PC-3 (cell line): ENCODE measurements at regions not wholly inside any gene's neighbourhood (a gene's known extent, or its start where the extent isn't known, plus 50 kb on each side); places are given as distances from the start of the nearest gene placed in this dataset.

Experiments used
- EZH2 ChIP-seq: fragments of 300-600 bp; sonication (generic); IDR thresholded peaks from one replicate; pipeline ENCODE4 v1.6.1; 2017; ENCODE audit warnings: antibody characterized with exemption, mild to moderate bottlenecking, low read length; ENCODE audit not compliant: unreplicated experiment
- EZH2phosphoT487 ChIP-seq: fragments of 300-600 bp; sonication (generic); IDR thresholded peaks from 2 replicates; pipeline ENCODE4 v1.6.1; 2018; ENCODE audit warnings: mild to moderate bottlenecking, antibody characterized with exemption, low read length, borderline replicate concordance
- TF ChIP-seq, protein P1 (sequence below): fragments of 300-600 bp; sonication (generic); conservative IDR thresholded peaks from 2 replicates; pipeline ENCODE4 v1.5.1; 2017; ENCODE audit warnings: antibody characterized with exemption, low read depth, mild to moderate bottlenecking, low read length

GRCh38 chr9:119905724-119906123 is 536.5 kb upstream of the BRINP1 start:
- TF ChIP-seq, protein P1, sequence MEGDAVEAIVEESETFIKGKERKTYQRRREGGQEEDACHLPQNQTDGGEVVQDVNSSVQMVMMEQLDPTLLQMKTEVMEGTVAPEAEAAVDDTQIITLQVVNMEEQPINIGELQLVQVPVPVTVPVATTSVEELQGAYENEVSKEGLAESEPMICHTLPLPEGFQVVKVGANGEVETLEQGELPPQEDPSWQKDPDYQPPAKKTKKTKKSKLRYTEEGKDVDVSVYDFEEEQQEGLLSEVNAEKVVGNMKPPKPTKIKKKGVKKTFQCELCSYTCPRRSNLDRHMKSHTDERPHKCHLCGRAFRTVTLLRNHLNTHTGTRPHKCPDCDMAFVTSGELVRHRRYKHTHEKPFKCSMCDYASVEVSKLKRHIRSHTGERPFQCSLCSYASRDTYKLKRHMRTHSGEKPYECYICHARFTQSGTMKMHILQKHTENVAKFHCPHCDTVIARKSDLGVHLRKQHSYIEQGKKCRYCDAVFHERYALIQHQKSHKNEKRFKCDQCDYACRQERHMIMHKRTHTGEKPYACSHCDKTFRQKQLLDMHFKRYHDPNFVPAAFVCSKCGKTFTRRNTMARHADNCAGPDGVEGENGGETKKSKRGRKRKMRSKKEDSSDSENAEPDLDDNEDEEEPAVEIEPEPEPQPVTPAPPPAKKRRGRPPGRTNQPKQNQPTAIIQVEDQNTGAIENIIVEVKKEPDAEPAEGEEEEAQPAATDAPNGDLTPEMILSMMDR, result no peak
- no peak for TF ChIP-seq EZH2phosphoT487
- TF ChIP-seq EZH2, result no peak
